ENCODE measurements at regions not wholly inside any gene's neighbourhood (a gene's known extent, or its start where the extent isn't known, plus 50 kb on each side); places are given as distances from the start of the nearest gene placed in this dataset.

DNA sequence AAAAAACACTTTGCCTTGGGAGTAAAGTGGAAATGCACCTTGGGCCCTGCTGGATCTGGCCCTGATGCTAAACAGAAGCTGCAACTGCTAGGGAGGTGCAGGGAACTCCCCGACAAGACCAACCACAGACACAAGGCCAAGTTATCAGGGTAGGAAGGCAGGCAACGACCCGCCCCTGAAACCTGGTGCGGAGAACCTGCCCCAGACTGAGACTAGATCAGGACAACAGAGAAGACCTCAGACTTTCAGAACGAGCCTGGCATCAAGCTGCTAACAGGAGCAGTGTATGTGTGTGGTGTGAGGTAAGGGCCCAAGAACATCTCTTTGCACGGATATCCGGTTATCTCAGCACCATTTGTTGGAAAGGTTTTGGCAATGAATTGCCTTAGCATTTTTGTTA is 233.7 kb upstream of the RTL1 start:
- Histone ChIP-seq H3K79me2 (ENCODE audit: control insufficient read depth, insufficient read depth, low read length, unreplicated experiment) (no peaks in the 10 kb centered on the region), H3K27me3 (ENCODE audit: insufficient read depth, low read length) (peaks cover 4% of the 10 kb centered on the region; the same call in 1 of the 2 replicates), H3K4me3 (ENCODE audit: low read depth, low read length) (no peak overlapping the region), H3K4me1 (ENCODE audit: control insufficient read depth, insufficient read depth, low read length, unreplicated experiment) (no peaks in the 10 kb centered on the region), H3K27ac (ENCODE audit: low read depth, low read length) (no peak overlapping the region), H3K36me3 (ENCODE audit: insufficient read depth, low read length) (no peaks in the 10 kb centered on the region), H2AFZ (ENCODE audit: low read length, unreplicated experiment) (no peak overlapping the region)

DNA sequence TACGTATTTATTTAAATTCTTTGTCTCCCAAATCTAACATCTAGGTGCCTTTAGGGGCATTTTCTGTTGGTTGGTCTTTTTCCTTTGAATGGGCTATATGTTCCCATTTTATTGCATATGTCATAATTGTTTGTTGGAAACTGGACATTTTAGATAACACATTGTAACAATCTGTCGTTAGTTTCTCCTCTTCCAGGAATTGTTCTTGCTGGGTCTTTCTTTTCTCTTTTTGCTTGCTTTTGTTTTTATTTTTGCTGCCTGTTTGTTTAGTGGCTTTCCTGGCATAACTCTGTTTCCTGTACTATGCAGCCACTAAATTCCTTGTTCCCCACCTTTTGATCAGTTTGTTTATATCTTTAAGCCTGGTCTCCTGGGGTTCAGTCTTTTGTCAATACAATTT is 244.3 kb upstream of the RTL1 start:
- Histone ChIP-seq H3K79me2 (ENCODE audit: control insufficient read depth, insufficient read depth, low read length, unreplicated experiment) (no peaks in the 10 kb centered on the region), H3K27me3 (ENCODE audit: insufficient read depth, low read length) (peaks cover 4% of the 10 kb centered on the region), H3K36me3 (ENCODE audit: insufficient read depth, low read length) (no peaks in the 10 kb centered on the region), H3K4me1 (ENCODE audit: control insufficient read depth, insufficient read depth, low read length, unreplicated experiment) (no peaks in the 10 kb centered on the region), H3K27ac (ENCODE audit: low read depth, low read length) (no peak overlapping the region), H3K4me3 (ENCODE audit: low read depth, low read length) (no peak overlapping the region), H2AFZ (ENCODE audit: low read length, unreplicated experiment) (no peak overlapping the region)

DNA sequence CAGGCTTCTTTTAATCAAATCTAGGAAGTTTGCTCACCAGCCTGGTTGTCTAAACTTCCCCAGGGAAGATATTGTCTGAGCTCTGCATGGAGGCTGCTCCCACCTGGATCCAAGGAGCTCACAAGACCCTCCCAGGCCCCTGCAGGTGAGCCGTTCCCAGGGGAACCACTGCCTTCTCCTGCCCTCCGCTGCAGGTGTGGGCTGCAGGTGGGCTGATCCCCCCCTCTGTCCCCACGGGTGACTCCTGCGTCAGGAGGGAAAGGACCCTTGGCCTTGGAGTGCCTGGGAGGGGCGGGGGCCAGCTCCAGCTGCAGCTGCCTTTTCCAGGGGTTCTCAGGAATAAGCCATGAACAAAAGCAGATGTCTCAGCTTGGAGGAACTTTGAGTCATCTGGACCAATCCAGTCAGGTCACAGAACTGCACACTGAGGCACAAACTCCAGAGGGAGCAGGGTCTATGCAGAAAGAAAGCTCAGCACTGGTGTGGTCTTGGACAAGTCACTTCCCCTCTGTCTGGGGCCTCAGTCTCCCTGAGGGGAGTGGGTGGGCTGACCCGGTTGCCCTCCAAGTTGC is 246.6 kb upstream of the RTL1 start:
- Histone ChIP-seq H3K27ac (ENCODE audit: low read depth, low read length) (no peak overlapping the region), H3K79me2 (ENCODE audit: control insufficient read depth, insufficient read depth, low read length, unreplicated experiment) (no peaks in the 10 kb centered on the region), H3K4me3 (ENCODE audit: low read depth, low read length) (no peak overlapping the region), H3K36me3 (ENCODE audit: insufficient read depth, low read length) (no peaks in the 10 kb centered on the region), H2AFZ (ENCODE audit: low read length, unreplicated experiment) (no peak overlapping the region), H3K4me1 (ENCODE audit: control insufficient read depth, insufficient read depth, low read length, unreplicated experiment) (no peaks in the 10 kb centered on the region), H3K27me3 (ENCODE audit: insufficient read depth, low read length) (peaks cover 7% of the 10 kb centered on the region)

DNA sequence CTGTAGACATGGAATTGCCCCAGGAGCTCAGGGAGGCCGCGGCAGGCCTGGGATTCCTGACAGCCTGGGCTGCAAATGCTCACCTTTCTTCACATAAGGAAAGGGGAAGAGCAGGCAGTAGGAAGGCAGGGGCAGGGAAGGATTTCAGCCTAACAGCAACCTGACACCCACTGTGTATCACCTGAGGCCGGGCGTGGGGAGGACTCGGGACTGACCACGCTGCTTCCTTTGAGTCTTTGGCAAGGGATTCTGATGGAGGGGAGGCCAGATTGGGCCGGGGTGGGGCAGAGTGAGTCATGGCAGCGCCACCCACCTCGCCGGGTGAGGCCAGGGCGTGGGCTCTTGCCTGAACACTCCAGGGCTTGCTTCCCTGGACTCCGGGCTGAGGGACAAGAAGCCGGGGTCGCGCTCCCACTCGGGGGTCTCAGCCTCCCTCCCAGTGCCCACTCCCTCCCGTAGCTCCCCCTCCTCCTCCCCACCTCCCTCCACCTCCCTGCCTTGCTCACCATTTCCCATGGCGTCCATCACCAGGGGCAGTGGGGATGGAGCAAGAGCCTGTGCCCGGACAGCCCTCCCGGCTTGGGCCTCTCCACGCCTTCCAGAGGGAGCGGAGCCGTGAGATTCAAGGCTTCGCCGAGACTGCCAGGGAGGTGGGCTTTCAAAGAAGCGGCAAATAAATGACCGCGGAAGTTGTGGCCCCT is 247.9 kb upstream of the RTL1 start:
- no peaks in the 10 kb centered on the region for H3K36me3 ChIP-seq (ENCODE audit: insufficient read depth, low read length)
- H3K27ac ChIP-seq (ENCODE audit: low read depth, low read length) = no peak overlapping the region
- H3K4me3 ChIP-seq (ENCODE audit: low read depth, low read length) = peak overlapping the region; percentile 59
- H3K4me1 ChIP-seq (ENCODE audit: control insufficient read depth, insufficient read depth, low read length, unreplicated experiment) = no peaks in the 10 kb centered on the region
- peaks cover 16% of the 10 kb centered on the region for H3K27me3 ChIP-seq (ENCODE audit: insufficient read depth, low read length)
- H3K79me2 ChIP-seq (ENCODE audit: control insufficient read depth, insufficient read depth, low read length, unreplicated experiment) = no peaks in the 10 kb centered on the region
- H2AFZ ChIP-seq (ENCODE audit: low read length, unreplicated experiment) = no peak overlapping the region

DNA sequence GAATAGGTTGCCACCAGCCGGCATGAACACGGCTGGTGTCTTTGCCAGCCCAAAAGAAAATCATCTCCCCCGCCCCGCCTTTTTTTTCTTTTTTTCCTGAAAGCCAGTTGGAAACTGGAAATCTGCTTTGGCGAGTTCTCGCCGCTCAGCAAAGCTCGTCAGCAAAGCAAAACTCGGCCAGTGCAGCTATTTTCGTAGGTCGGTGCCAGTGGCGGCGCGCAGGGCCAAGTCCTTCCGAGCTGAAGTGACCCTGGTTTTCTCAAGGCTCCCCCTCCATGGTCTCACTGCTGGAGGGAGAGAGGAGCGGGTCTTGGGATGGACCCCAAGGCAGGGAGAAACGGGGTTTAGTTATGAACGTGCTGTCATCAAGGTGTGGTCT is 248.4 kb upstream of the RTL1 start:
- Histone ChIP-seq H3K4me3 (ENCODE audit: low read depth, low read length) (peak overlapping the region; percentile 59), H3K4me1 (ENCODE audit: control insufficient read depth, insufficient read depth, low read length, unreplicated experiment) (no peaks in the 10 kb centered on the region), H3K79me2 (ENCODE audit: control insufficient read depth, insufficient read depth, low read length, unreplicated experiment) (no peaks in the 10 kb centered on the region), H2AFZ (ENCODE audit: low read length, unreplicated experiment) (no peak overlapping the region), H3K27ac (ENCODE audit: low read depth, low read length) (no peak overlapping the region), H3K27me3 (ENCODE audit: insufficient read depth, low read length) (peaks cover 18% of the 10 kb centered on the region), H3K36me3 (ENCODE audit: insufficient read depth, low read length) (no peaks in the 10 kb centered on the region)

DNA sequence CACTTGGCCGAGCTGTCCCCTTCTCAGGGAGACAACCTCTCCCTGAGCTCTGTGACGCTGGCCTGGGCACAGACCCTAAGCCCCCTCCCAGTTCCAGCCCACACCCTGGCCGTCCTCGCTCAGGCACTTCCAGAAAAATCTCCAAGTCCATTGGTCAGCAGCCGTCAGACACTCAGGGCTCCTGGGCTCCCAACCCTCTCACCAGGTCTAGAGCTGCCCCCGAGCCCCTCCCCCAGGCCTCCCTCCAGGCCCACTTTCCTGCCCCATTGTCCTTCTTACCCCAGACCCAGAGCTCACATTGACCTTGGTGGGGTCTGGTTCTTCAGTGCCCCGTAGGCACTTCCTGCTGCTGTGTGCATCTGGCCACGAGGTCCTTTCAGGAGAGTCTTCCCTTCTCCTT is 249.3 kb upstream of the RTL1 start:
- H3K79me2 ChIP-seq (ENCODE audit: control insufficient read depth, insufficient read depth, low read length, unreplicated experiment) = no peaks in the 10 kb centered on the region
- no peak overlapping the region for H3K4me3 ChIP-seq (ENCODE audit: low read depth, low read length)
- H3K36me3 ChIP-seq (ENCODE audit: insufficient read depth, low read length) = no peaks in the 10 kb centered on the region
- peaks cover 18% of the 10 kb centered on the region for H3K27me3 ChIP-seq (ENCODE audit: insufficient read depth, low read length)
- H3K27ac ChIP-seq (ENCODE audit: low read depth, low read length) = no peak overlapping the region
- no peaks in the 10 kb centered on the region for H3K4me1 ChIP-seq (ENCODE audit: control insufficient read depth, insufficient read depth, low read length, unreplicated experiment)
- H2AFZ ChIP-seq (ENCODE audit: low read length, unreplicated experiment) = no peak overlapping the region

DNA sequence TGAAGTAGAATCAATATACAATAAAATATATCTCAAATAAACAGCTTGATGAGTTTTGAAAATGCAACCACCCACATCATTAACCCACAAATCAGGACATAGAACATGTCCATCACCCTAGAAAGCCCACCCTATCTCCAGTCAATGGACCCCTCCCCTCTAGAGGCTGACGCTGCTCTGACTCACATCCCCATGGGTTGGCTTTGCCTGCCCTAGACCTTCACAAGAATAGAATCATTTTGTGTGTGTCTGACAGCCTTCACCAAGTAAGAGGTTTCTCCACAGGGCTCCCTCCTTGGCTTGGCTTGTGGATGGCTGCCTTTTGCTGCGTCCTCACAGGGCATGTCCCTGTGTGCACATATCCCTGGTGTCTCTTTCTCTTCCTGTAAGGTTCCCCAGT is 250.2 kb upstream of the RTL1 start:
- no peaks in the 10 kb centered on the region for H3K36me3 ChIP-seq (ENCODE audit: insufficient read depth, low read length)
- H3K4me1 ChIP-seq (ENCODE audit: control insufficient read depth, insufficient read depth, low read length, unreplicated experiment) = no peaks in the 10 kb centered on the region
- no peak overlapping the region for H3K4me3 ChIP-seq (ENCODE audit: low read depth, low read length)
- H3K79me2 ChIP-seq (ENCODE audit: control insufficient read depth, insufficient read depth, low read length, unreplicated experiment) = no peaks in the 10 kb centered on the region
- H2AFZ ChIP-seq (ENCODE audit: low read length, unreplicated experiment) = no peak overlapping the region
- no peak overlapping the region for H3K27ac ChIP-seq (ENCODE audit: low read depth, low read length)
- H3K27me3 ChIP-seq (ENCODE audit: insufficient read depth, low read length) = peaks cover 18% of the 10 kb centered on the region

DNA sequence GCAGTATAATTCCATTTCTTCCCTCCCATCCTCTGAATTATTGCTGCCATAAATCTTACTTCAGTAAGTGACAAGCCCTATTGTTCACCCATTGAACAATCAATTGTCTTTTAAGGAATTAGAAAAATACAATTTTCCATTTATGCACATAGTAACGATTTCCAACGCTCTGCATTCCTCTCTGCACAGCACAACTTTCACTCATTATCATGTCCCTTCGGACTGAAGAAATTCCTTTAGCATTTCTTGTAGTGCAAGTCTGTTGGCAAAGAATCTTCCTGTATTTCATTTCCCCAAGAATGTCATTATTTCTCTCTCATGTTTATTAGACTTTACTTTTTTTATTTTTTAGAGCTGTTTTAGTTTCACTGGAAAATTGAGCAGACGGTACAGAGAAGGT is 252.1 kb upstream of the RTL1 start:
- Histone ChIP-seq H3K4me1 (ENCODE audit: control insufficient read depth, insufficient read depth, low read length, unreplicated experiment) (no peaks in the 10 kb centered on the region), H3K4me3 (ENCODE audit: low read depth, low read length) (no peak overlapping the region), H3K36me3 (ENCODE audit: insufficient read depth, low read length) (no peaks in the 10 kb centered on the region), H3K79me2 (ENCODE audit: control insufficient read depth, insufficient read depth, low read length, unreplicated experiment) (no peaks in the 10 kb centered on the region), H3K27me3 (ENCODE audit: insufficient read depth, low read length) (peaks cover 18% of the 10 kb centered on the region), H2AFZ (ENCODE audit: low read length, unreplicated experiment) (no peak overlapping the region), H3K27ac (ENCODE audit: low read depth, low read length) (no peak overlapping the region)

DNA sequence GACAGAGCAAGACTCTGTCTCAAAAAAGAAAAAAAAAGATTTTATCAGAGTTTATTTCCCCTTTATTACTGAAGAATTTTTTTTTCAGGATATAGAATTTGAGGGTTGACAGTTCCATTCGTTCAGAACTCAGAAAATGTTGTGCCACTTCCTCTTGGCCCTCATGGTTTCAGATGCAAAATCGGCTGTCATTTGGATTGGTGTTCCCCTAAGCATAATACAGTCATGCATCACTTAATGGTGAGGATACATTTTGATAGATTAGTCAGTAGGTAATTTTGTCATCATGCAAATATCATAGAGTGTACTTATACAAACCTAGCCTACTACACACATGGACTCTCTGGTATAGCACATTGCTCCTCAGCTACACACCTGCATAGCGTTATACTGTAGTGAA is 263.9 kb upstream of the RTL1 start:
- Histone ChIP-seq H3K79me2 (ENCODE audit: control insufficient read depth, insufficient read depth, low read length, unreplicated experiment) (no peaks in the 10 kb centered on the region), H3K27me3 (ENCODE audit: insufficient read depth, low read length) (no peaks in the 10 kb centered on the region), H2AFZ (ENCODE audit: low read length, unreplicated experiment) (no peak overlapping the region), H3K4me3 (ENCODE audit: low read depth, low read length) (no peak overlapping the region), H3K27ac (ENCODE audit: low read depth, low read length) (no peak overlapping the region), H3K36me3 (ENCODE audit: insufficient read depth, low read length) (no peaks in the 10 kb centered on the region), H3K4me1 (ENCODE audit: control insufficient read depth, insufficient read depth, low read length, unreplicated experiment) (no peaks in the 10 kb centered on the region)

DNA sequence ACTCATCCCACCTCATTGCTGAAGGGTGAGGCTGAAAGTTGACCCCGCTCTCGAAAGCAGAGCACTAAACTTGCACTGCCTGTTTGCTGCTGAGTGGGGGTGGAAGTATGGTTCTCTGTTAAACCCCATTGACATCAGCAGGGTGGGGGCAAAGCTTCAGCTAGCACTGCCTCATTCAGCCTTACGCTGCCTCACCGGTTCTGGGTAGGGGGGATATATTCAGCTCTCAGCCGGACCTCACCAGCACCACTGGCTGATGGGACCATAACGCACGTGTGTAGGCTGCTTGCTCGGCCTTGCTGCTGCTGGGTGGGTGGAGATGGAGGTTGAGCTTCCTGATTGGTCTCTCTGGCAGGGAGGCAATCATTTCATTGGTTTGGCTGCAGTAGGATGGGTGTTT is 265.7 kb upstream of the RTL1 start:
- no peak overlapping the region for H3K27ac ChIP-seq (ENCODE audit: low read depth, low read length)
- no peak overlapping the region for H2AFZ ChIP-seq (ENCODE audit: low read length, unreplicated experiment)
- H3K36me3 ChIP-seq (ENCODE audit: insufficient read depth, low read length) = no peaks in the 10 kb centered on the region
- H3K79me2 ChIP-seq (ENCODE audit: control insufficient read depth, insufficient read depth, low read length, unreplicated experiment) = no peaks in the 10 kb centered on the region
- H3K4me3 ChIP-seq (ENCODE audit: low read depth, low read length) = no peak overlapping the region
- H3K27me3 ChIP-seq (ENCODE audit: insufficient read depth, low read length) = no peaks in the 10 kb centered on the region
- H3K4me1 ChIP-seq (ENCODE audit: control insufficient read depth, insufficient read depth, low read length, unreplicated experiment) = no peaks in the 10 kb centered on the region

DNA sequence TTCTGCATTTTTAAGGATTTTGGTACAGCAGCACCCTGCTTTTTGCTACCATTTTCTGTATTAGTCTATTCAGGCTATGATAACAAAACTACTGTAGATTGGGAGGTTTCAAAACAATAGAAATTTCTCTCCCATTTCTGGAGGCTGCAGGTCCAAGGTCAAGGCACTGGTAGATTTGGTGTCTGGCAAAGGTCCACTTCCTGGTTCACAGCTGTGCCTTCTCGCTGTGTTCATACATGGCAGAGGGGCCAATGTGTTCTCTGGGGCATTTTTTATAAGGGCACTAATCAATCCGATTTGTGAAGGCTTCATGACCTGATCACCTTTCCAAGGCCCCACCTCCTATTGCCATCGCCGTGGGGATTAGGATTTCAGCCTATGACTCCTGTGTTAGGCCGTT is 268.1 kb upstream of the RTL1 start:
- Histone ChIP-seq H3K36me3 (ENCODE audit: insufficient read depth, low read length) (no peaks in the 10 kb centered on the region), H3K79me2 (ENCODE audit: control insufficient read depth, insufficient read depth, low read length, unreplicated experiment) (no peaks in the 10 kb centered on the region), H2AFZ (ENCODE audit: low read length, unreplicated experiment) (no peak overlapping the region), H3K27me3 (ENCODE audit: insufficient read depth, low read length) (no peaks in the 10 kb centered on the region), H3K27ac (ENCODE audit: low read depth, low read length) (no peak overlapping the region), H3K4me3 (ENCODE audit: low read depth, low read length) (no peak overlapping the region), H3K4me1 (ENCODE audit: control insufficient read depth, insufficient read depth, low read length, unreplicated experiment) (no peaks in the 10 kb centered on the region)
